ENCODE measurements at regions not wholly inside any gene's neighbourhood (a gene's known extent, or its start where the extent isn't known, plus 50 kb on each side); places are given as distances from the start of the nearest gene placed in this dataset.

DNA sequence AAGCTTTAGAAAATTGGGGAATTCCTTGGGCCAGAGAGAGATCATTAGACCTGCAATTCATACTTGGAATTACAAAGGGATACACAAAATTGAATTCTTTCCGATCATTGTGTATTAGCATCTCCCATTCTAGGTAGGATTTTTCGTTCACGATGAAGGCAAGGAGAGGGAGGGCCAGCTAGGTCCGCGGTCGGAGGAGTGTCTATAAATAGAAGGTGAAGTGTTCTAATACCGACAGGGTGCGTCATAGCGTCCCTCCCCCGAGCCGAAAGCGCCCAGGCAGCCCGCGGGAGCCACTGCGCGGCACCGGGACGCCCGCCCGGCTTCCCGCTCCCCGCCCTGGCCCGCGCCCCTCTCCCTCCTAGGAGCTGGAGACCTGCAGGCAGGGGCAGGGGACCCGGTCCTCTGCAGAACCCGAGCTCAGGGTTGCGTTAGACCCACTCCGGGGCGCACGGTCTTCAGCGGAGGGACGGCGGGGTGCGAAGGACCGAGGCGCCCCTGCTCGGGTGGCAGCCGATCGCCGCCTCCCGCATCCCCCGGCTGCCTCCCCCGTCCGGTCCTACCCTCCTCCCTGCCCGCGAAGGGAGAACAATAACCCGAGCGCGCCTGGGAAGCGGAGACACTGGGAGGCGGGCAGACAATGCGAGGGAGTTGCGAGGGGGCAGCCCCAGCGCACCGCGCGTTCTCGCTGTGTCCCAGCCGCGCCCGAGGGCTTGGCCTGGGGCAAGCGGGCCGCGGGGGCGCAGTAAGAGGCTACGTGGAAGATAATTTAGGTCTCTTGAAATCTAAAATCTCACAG, 114.2 kb upstream of the SERTAD2 start:
- no peaks in the 10 kb centered on the region for H3K27me3 ChIP-seq (ENCODE audit: control insufficient read depth, insufficient read depth, low read length)
- TF ChIP-seq CHD1 (IDR thresholded peaks at IDR 0.05; ENCODE audit: low read depth, low read length) (no peak), CEBPB (IDR thresholded peaks at IDR 0.05; ENCODE audit: low read depth, low read length) (no peak), RFX5 (IDR thresholded peaks at IDR 0.05; ENCODE audit: low read depth, low read length) (no peak), FOS (IDR thresholded peaks at IDR 0.05; ENCODE audit: low read depth, low read length) (peak; percentile 67), RAD21 (IDR thresholded peaks at IDR 0.05; ENCODE audit: low read length) (peak; percentile 32; the same call in 1 of the 2 replicates), POLR2A (IDR thresholded peaks at IDR 0.05; ENCODE audit: low read depth, low read length) (peak; percentile 58), MXI1 (IDR thresholded peaks at IDR 0.05; ENCODE audit: borderline replicate concordance, low read depth, low read length) (no peak), BHLHE40 (IDR thresholded peaks at IDR 0.05; ENCODE audit: low read depth, low read length) (peak; percentile 39), MAZ (IDR thresholded peaks at IDR 0.05; ENCODE audit: borderline replicate concordance, low read depth, low read length) (peak; percentile 8; the same call in 1 of the 2 replicates), SMC3 (IDR thresholded peaks at IDR 0.05; ENCODE audit: low read depth, low read length) (no peak)
- peak overlapping the region; percentile 54 for H2BK20ac ChIP-seq (ENCODE audit: low read depth, low read length)
- ChIA-PET CTCF (interaction anchor here (1.0 to 1.6 kb wide), 2 partner anchors 91 to 114 kb away, joined by 3 to 4 read pairs; partner anchors contain the start of gene SERTAD2), POLR2A (ENCODE audit: unreplicated experiment) (interaction anchor here (0.8 to 1.3 kb wide), 4 partner anchors 11 to 114 kb away, joined by 3 to 4 read pairs (median 4); partner anchors contain the start of gene SERTAD2)
- H3K4me1 ChIP-seq (ENCODE audit: control insufficient read depth, insufficient read depth, low read length): peaks cover 16% of the 10 kb centered on the region
- H3K79me1 ChIP-seq (ENCODE audit: low read depth in 1 of 2, low read length in 2 of 2): no peaks in the 10 kb centered on the region
- BruUV-seq (replicated peaks): no TSS peak
- dilution Hi-C loops (cut with HindIII; ENCODE audit: low sequenced_read_pairs, unreplicated experiment): no loop called here
- no peaks in the 10 kb centered on the region for H3K9me3 ChIP-seq (ENCODE audit: control insufficient read depth, insufficient read depth, low read length)
- peak overlapping the region; percentile 92 for H2BK5ac ChIP-seq (ENCODE audit: low read depth, low read length, poor library complexity, severe bottlenecking)
- H2AK5ac ChIP-seq (ENCODE audit: low read depth, low read length): 0 out of 2 replicates have a peak overlapping the region, but pooled peaks have one; percentile 5
- H4K91ac ChIP-seq (ENCODE audit: insufficient read depth, low read depth, low read length): peak overlapping the region; percentile 82
- H2AK9ac ChIP-seq (replicated peaks; ENCODE audit: low read depth, low read length, poor library complexity): peak overlapping the region; percentile 83
- H4K8ac ChIP-seq (ENCODE audit: low read depth in 2 of 2, low read length in 2 of 2): peak overlapping the region; percentile 51 to 78
- 0% methylated on average over 6 of the region's 66 CpGs; no CpG with 5 or more reads in 1 of the 2 experiments for WGBS, 2 experiments (ENCODE audit: extremely low coverage in 2 of 2, insufficient read length in 1 of 2)
- in situ Hi-C loops (cut with MboI; ENCODE audit: low sequenced_read_pairs): no loop called here
- H2AFZ ChIP-seq (replicated peaks; ENCODE audit: low read length, poor library complexity): peak overlapping the region; percentile 93
- ATAC-seq (ENCODE audit: low read depth): peak; percentile 76
- peak overlapping the region; percentile 93 for H3K14ac ChIP-seq (replicated peaks; ENCODE audit: low read depth, low read length)
- peak overlapping the region; percentile 92 for H3K23ac ChIP-seq (ENCODE audit: low read depth, low read length)
- no peaks in the 10 kb centered on the region for H4K20me1 ChIP-seq (ENCODE audit: insufficient read depth, low read length)
- peak overlapping the region; percentile 67; the same call in 2 of the 3 replicates for H2BK15ac ChIP-seq (ENCODE audit: low read depth, low read length)
- H3K36me3 ChIP-seq (ENCODE audit: control insufficient read depth, insufficient read depth, low read length): no peaks in the 10 kb centered on the region
- peak overlapping the region; percentile 86 for H3K4ac ChIP-seq (ENCODE audit: low read depth, low read length)
- peak overlapping the region; percentile 83 for H3K9ac ChIP-seq (ENCODE audit: low read depth, low read length)
- intact Hi-C loops (cut with micrococcal nuclease): loop anchor here (1.0 to 5.0 kb wide), 4 partner anchors 17 to 121 kb away; no protein-coding TSS in a partner anchor
- peak overlapping the region; percentile 94 for H2BK120ac ChIP-seq (ENCODE audit: low read depth, low read length)
- peak; percentile 89 for DNase-seq
- peak overlapping the region; percentile 94 for H3K18ac ChIP-seq (ENCODE audit: low read depth, low read length)
- H3K4me2 ChIP-seq (ENCODE audit: low read depth, low read length): peak overlapping the region; percentile 98
- H4K5ac ChIP-seq (ENCODE audit: low read depth, low read length): peak overlapping the region; percentile 87
- H3K4me3 ChIP-seq (ENCODE audit: insufficient read depth, low read depth, low read length): peak overlapping the region; percentile 64
- peak overlapping the region; percentile 96 for H3K56ac ChIP-seq (ENCODE audit: extremely low read depth, insufficient read depth, low read length)
- H3K27ac ChIP-seq (ENCODE audit: insufficient read depth, low read length): peak overlapping the region; percentile 91
- H3K9me1 ChIP-seq (ENCODE audit: insufficient read depth, low read length): peaks cover 6% of the 10 kb centered on the region

Data from IMR-90 (cell line).